SK-N-SH treated with all-trans-retinoic acid at 6 μM for 48 hours (cell line): ENCODE measurements at regions not wholly inside any gene's neighbourhood (a gene's known extent, or its start where the extent isn't known, plus 50 kb on each side); places are given as distances from the start of the nearest gene placed in this dataset.

ENCODE experiments used
- BACH2 ChIP-seq: fragments of 250-450 bp; sonication (Bioruptor Pico); IDR thresholded peaks from 2 replicates; pipeline ENCODE4 v1.9.0; 2021; ENCODE audit warnings: mild to moderate bottlenecking, borderline replicate concordance
- CSDC2 ChIP-seq: fragments of 250-450 bp; sonication (Bioruptor Pico); IDR thresholded peaks from 2 replicates; pipeline ENCODE4 v1.5.0; 2020; ENCODE audit warnings: mild to moderate bottlenecking, moderate library complexity
- ISL1 ChIP-seq: fragments of 250-450 bp; sonication (Bioruptor Pico); IDR thresholded peaks from 2 replicates; pipeline ENCODE4 v2.1.2; 2022; ENCODE audit warnings: mild to moderate bottlenecking, moderate library complexity
- PATZ1 ChIP-seq: fragments of 250-450 bp; sonication (Bioruptor Pico); IDR thresholded peaks from 2 replicates; pipeline ENCODE4 v1.8.0; 2020; ENCODE audit warnings: mild to moderate bottlenecking, moderate library complexity, borderline replicate concordance
- SNAI2 ChIP-seq: fragments of 250-450 bp; sonication (Bioruptor Pico); IDR thresholded peaks from 2 replicates; pipeline ENCODE4 v1.5.0; 2020; ENCODE audit warnings: mild to moderate bottlenecking, moderate library complexity
- ZFP3 ChIP-seq: fragments of 250-450 bp; sonication (Bioruptor Pico); IDR thresholded peaks from 2 replicates; pipeline ENCODE4 v1.5.0; 2020; ENCODE audit warnings: mild to moderate bottlenecking, moderate library complexity
- ZFP30 ChIP-seq: fragments of 450-650 bp; formaldehyde crosslinking; IDR thresholded peaks from 2 replicates; pipeline ENCODE4 v1.5.0; 2022; ENCODE audit warnings: mild to moderate bottlenecking, moderate library complexity
- ZNF70 ChIP-seq: fragments of 450-650 bp; formaldehyde crosslinking; IDR thresholded peaks from 2 replicates; pipeline ENCODE4 v1.5.0; 2020; ENCODE audit warnings: mild to moderate bottlenecking, moderate library complexity
- ZNF8 ChIP-seq: fragments of 450-650 bp; formaldehyde crosslinking; IDR thresholded peaks from 2 replicates; pipeline ENCODE4 v1.5.0; 2020; ENCODE audit warnings: mild to moderate bottlenecking, moderate library complexity

GRCh38 chr4:156100651-156101050, 147.0 kb upstream of the CTSO start:
- TF ChIP-seq ZFP30 (CRISPR knock-in tag) (no peak), ZFP3 (CRISPR knock-in tag) (no peak), SNAI2 (CRISPR knock-in tag) (no peak), ISL1 (CRISPR knock-in tag) (no peak), BACH2 (CRISPR knock-in tag) (no peak), CSDC2 (CRISPR knock-in tag) (no peak), ZNF8 (no peak), ZNF70 (CRISPR knock-in tag) (no peak), PATZ1 (CRISPR knock-in tag) (no peak)
